Mesothelial cell of epicardium (in vitro differentiated cells): ENCODE measurements at regions not wholly inside any gene's neighbourhood (a gene's known extent, or its start where the extent isn't known, plus 50 kb on each side); places are given as distances from the start of the nearest gene placed in this dataset.

Source experiments
- DNase-seq, 2 experiments: peaks; one replicate each; pipeline ENCODE4 v3.0.0; 2021; ENCODE audit warnings: low spot score in 2 of 2; ENCODE audit not compliant: unreplicated experiment in 2 of 2
- H3K27ac Mint-ChIP-seq: 2 replicates; pipeline ENCODE4 v1.8.0; 2021; ENCODE audit warnings: mixed read lengths
- H3K27me3 Mint-ChIP-seq: 2 replicates; pipeline ENCODE4 v1.8.0; 2021; ENCODE audit warnings: low read depth, mixed read lengths
- H3K36me3 Mint-ChIP-seq: 2 replicates; pipeline ENCODE4 v1.8.0; 2021; ENCODE audit warnings: mixed read lengths
- H3K4me1 Mint-ChIP-seq: 2 replicates; pipeline ENCODE4 v1.8.0; 2021; ENCODE audit warnings: mixed read lengths
- H3K4me3 Mint-ChIP-seq: 2 replicates; pipeline ENCODE4 v1.8.0; 2021; ENCODE audit warnings: mild to moderate bottlenecking, moderate library complexity, mixed read lengths
- H3K9me3 Mint-ChIP-seq: 2 replicates; pipeline ENCODE4 v1.8.0; 2021; ENCODE audit warnings: mixed read lengths
- TF ChIP-seq, protein P1 (sequence below): fragments of 200-600 bp; sonication (generic); IDR thresholded peaks from one replicate; pipeline ENCODE4 v1.5.0; 2021; ENCODE audit warnings: antibody characterized with exemption; ENCODE audit not compliant: unreplicated experiment

DNA sequence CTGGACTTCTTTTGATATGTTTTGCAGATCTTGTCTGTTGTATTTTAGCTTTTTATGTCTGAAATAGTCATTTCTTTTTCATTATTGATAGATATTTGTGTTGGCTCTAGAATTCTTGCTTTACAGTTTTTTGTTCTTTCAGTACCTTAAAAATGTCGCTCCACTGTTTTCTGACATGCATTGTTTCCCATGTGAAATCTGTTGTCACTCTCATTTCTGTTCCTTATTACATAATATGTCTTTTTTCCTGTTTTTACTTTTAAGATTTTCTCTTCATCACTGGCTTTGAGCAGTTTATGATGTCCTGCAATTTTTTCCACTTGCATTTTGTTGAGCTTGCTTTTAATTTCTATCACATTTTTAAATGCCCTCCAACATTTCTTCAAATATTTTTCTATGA is 270.4 kb upstream of the TARS1 start:
- Mint-ChIP-seq H3K27me3 (no peaks in the 10 kb centered on the region), H3K4me1 (no peaks in the 10 kb centered on the region), H3K9me3 (peaks cover 34% of the 10 kb centered on the region), H3K4me3 (no peak overlapping the region), H3K27ac (no peak overlapping the region), H3K36me3 (no peaks in the 10 kb centered on the region)
- no peak for DNase-seq
- TF ChIP-seq, protein P1, sequence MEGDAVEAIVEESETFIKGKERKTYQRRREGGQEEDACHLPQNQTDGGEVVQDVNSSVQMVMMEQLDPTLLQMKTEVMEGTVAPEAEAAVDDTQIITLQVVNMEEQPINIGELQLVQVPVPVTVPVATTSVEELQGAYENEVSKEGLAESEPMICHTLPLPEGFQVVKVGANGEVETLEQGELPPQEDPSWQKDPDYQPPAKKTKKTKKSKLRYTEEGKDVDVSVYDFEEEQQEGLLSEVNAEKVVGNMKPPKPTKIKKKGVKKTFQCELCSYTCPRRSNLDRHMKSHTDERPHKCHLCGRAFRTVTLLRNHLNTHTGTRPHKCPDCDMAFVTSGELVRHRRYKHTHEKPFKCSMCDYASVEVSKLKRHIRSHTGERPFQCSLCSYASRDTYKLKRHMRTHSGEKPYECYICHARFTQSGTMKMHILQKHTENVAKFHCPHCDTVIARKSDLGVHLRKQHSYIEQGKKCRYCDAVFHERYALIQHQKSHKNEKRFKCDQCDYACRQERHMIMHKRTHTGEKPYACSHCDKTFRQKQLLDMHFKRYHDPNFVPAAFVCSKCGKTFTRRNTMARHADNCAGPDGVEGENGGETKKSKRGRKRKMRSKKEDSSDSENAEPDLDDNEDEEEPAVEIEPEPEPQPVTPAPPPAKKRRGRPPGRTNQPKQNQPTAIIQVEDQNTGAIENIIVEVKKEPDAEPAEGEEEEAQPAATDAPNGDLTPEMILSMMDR = no peak

DNA sequence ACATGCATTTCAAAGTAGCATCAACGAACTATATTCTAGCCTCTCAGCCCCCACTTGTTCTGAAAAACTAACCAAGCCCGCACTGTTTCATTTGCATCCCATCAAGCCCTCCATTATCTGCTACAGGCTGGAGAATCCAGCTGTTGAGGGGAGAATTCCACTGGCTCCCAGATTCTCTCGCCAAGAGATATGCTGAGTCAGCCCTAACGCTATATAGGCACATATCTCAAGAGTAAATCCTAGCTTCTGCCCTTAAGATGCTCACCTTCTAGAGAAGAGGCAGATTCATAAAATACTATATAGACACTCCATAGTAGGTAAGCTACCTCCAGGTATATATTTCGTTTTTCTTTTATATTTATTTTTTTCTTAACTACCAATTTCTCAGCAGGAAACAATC is 266.4 kb upstream of the TARS1 start:
- no peak overlapping the region for H3K4me3 Mint-ChIP-seq
- H3K9me3 Mint-ChIP-seq = peaks cover 27% of the 10 kb centered on the region
- no peak for DNase-seq
- no peak overlapping the region for H3K27ac Mint-ChIP-seq
- TF ChIP-seq, protein P1 = no peak
- H3K4me1 Mint-ChIP-seq = no peaks in the 10 kb centered on the region
- no peaks in the 10 kb centered on the region for H3K36me3 Mint-ChIP-seq
- no peaks in the 10 kb centered on the region for H3K27me3 Mint-ChIP-seq

DNA sequence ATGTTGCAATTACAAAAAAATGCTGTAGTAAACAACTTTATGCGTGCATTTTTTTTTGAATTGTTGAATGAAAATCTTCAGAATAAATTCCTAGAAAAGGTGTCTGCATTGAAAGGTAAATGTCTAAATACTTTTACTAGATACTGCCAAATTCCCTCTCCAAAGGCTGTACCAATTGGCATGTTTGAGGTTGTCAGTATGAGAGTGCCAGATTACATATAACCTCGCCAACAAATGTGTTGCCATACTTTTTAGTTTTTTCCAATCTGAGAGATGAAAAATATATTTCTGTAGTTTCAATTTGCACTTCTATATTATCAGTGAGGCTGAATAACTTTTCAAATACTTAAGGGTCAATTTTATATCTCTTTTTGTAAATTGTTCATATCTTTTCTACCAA is 261.5 kb upstream of the TARS1 start:
- peaks cover 2% of the 10 kb centered on the region for H3K4me1 Mint-ChIP-seq
- H3K9me3 Mint-ChIP-seq = peaks cover 3% of the 10 kb centered on the region
- no peaks in the 10 kb centered on the region for H3K36me3 Mint-ChIP-seq
- H3K4me3 Mint-ChIP-seq = no peak overlapping the region
- TF ChIP-seq, protein P1 = no peak
- peaks cover 5% of the 10 kb centered on the region for H3K27me3 Mint-ChIP-seq
- no peak for DNase-seq
- H3K27ac Mint-ChIP-seq = no peak overlapping the region

DNA sequence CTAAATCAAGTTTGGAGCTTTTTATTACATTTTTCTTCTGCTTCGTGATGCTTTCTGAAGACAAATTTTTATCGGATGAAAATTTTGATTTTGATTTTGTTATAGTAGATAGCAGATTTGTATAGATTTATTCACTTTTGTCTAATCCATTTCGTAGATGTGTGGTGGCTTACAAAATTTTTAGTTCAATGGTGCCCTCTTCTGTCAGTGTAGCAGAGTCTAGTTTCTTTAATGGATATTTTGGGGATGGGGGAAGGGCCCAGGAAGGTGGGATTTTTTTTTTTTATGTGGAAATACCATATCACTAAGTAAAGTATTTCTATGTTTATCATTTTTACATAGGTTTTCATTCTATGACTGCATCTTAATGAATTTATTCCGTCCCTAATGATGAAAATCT is 259.9 kb upstream of the TARS1 start:
- H3K36me3 Mint-ChIP-seq = no peaks in the 10 kb centered on the region
- TF ChIP-seq, protein P1 = no peak
- H3K27ac Mint-ChIP-seq = no peak overlapping the region
- no peak for DNase-seq
- no peak overlapping the region for H3K4me3 Mint-ChIP-seq
- H3K27me3 Mint-ChIP-seq = peaks cover 5% of the 10 kb centered on the region
- H3K9me3 Mint-ChIP-seq = peaks cover 3% of the 10 kb centered on the region
- H3K4me1 Mint-ChIP-seq = peaks cover 2% of the 10 kb centered on the region

DNA sequence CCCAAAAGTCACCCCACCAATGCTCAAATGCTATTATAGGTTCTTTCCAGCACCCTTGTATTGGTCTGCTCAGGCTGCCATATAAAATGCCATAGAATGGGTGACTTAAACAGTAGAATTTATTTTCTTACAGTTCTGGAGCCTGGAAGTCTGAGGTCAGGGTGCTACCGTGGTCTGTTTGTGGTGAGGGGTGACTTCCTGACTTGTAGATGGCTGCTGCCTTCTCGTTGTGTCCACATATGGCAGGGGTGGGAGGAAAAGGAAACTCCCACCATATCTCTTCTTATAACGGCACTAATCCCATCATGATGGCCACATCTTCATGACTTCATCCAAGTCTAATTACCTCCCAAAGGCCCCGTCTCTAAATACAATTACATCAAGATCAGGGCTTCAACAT is 257.8 kb upstream of the TARS1 start:
- H3K4me1 Mint-ChIP-seq = peaks cover 2% of the 10 kb centered on the region
- no peak for DNase-seq
- no peak overlapping the region for H3K4me3 Mint-ChIP-seq
- TF ChIP-seq, protein P1 = no peak
- H3K36me3 Mint-ChIP-seq = no peaks in the 10 kb centered on the region
- peaks cover 9% of the 10 kb centered on the region for H3K9me3 Mint-ChIP-seq
- no peak overlapping the region for H3K27ac Mint-ChIP-seq
- peaks cover 5% of the 10 kb centered on the region for H3K27me3 Mint-ChIP-seq

DNA sequence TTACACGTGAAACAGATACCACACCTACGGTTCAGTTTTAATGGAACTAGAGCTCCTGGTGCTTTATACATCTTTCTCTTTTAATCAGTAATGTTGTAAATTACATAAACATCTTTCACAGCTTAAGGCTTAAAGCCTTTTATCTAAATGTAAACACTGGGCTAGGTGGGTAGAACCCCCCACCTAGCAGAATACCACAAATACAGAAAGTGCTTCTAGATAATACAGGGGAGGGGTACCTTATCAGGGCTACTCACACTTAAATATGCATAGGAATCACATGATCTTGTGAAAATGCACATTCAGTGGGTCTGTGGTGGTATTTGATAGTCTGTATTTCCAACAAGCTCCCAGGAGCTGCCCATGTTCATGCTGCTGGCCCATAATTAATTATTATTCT is 256.4 kb upstream of the TARS1 start:
- Mint-ChIP-seq H3K27ac (no peak overlapping the region), H3K4me1 (peaks cover 2% of the 10 kb centered on the region), H3K9me3 (peaks cover 14% of the 10 kb centered on the region), H3K36me3 (no peaks in the 10 kb centered on the region), H3K4me3 (no peak overlapping the region), H3K27me3 (peaks cover 5% of the 10 kb centered on the region)
- TF ChIP-seq, protein P1 = no peak
- no peak for DNase-seq
